HG02623 (cell line): ENCODE measurements at regions not wholly inside any gene's neighbourhood (a gene's known extent, or its start where the extent isn't known, plus 50 kb on each side); places are given as distances from the start of the nearest gene placed in this dataset.

Experiments
- ATAC-seq: cut with Tn5 transposase; IDR thresholded peaks from one replicate; pipeline ENCODE4 v1.9.1; 2021; ENCODE audit warnings: moderate library complexity; ENCODE audit not compliant: unreplicated experiment

DNA sequence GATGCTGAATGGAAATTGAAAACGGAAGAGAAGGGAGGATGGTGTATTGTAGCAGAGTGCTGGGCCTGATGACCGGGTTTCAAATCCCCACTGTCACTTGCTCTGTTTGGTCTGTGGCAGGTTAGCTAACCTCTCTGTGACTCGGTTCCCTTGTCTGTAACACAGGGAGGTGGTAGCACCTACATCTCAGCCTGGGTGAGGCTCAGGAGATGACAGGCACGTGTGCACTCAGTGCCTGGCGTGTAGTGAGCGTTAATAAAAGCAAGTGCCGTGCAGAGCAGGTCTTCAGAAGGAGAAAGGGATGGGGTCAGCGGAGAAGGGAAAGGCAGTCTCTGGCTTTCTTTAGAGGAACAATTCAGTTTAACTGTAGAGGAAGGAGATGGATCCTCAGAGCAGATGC lies 125.5 kb upstream of the SMIM21 start:
- no peak for ATAC-seq

DNA sequence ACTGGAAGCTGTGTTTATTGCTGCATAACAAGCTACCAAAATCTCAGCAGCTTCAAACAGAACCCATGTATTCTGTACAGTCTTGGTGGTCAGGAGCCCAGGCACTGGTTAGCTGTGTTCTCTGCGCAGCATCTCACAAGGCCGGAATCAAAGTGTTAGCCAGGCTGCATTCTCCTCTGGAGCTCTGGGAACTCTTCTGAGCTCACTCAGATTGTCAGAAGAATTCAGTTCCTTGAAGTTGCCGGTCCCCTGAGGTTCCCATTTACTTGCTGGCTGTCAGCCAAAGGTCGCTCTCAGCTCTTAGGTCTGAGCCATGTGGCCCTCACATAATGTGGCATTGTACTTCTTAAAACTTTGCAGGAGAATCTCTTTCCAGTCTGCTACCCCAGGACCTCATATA lies 123.6 kb upstream of the SMIM21 start:
- ATAC-seq = no peak

DNA sequence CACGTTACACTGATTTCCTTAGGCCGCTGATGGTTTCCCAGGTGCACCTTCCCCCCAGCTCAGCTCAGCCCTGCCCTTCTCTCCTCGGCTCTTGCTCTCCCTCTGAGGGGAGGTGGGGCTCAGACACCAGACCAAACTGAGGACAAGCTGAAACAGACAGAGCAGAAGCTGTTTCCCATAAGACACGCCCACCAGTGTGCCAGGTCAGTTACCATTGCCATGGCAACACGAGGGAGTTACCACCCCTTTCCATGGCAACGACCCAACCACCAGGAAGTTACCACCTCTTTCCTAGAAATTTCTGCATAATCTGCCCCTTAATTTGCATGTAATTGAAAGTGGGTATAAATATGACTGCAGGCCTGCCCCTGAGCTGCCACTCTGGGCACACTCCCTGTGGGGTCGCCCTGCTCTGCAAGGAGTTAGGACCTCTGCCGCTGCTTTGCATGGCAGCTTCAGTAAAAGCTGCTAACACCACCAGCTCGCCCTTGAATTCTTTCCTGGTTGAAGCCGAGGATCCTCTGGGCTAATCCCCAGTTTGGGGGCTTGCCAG lies 120.9 kb upstream of the SMIM21 start:
- ATAC-seq = no peak

DNA sequence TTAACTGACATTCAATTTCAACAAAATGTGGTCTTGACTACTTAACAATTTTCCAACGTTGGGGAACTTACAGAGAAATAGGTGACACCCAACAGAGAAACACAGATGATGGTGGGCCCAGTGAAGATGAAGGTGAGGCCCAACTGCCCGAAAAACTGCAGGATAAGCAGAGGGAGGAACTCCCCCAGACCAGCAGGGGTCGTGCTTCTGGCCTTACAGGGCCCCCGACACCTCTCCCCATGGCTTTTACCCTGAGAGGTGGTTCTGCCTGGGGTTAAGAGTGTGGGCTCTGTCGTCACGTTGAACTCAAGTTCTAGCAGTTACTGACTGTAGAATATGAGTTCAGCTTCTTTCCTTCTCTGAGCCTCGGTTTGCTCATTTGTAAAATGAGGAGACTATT lies 119.5 kb upstream of the SMIM21 start:
- no peak for ATAC-seq

- no peak for ATAC-seq
Measured at GRCh38 chr18:75545189-75545588, 117.7 kb upstream of the SMIM21 start.

- no peak for ATAC-seq
Measured at GRCh38 chr18:75544496-75544895, 117.0 kb upstream of the SMIM21 start.

DNA sequence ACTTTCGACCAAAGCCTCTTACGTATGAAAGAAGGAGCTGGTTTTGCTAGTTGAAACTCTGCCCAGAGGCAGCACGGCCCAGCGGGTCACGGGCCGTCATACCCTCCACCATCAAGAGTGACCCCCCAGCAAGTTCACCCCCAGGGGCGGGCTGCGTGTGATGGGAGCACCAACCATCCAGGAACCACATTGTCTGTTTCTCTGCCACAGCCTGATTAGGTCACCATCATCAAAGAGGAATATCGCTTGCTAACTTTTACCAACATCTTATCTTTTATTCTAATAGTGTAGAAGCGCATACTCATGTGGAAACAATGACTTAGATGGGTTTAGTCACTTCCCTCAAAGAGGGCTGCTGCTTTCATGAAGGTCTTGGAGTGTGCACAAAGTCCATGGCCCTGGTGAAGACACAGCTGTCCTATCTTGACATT lies 116.6 kb upstream of the SMIM21 start:
- ATAC-seq = no peak

DNA sequence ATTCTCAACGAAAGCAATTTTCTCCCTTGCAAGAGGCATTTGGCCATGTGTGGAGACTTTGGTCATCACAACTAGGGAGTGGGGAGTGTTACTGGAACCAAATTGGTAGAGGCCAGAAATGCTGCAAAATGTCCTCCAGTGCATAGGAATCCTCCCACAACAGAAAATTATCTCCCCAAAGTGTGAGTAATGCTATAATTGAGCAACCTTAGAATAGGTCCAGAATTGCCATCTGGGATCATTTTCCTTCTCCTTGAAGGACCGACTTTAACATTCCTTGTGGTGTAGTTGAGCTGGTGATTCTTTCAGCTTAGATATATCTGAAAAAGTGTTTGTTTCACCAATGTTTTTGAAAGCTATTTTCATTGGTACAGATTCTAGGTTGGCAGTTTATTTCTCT lies 111.2 kb upstream of the SMIM21 start:
- no peak for ATAC-seq

GRCh38 chr18:75533950-75534349 lies 106.4 kb upstream of the SMIM21 start:
- no peak for ATAC-seq

- no peak for ATAC-seq
Measured at GRCh38 chr18:75533209-75533608, 105.7 kb upstream of the SMIM21 start.

GRCh38 chr18:75531851-75532459 lies 104.5 kb upstream of the SMIM21 start:
- no peak for ATAC-seq

- ATAC-seq = no peak
Measured at GRCh38 chr18:75531212-75531850, 103.8 kb upstream of the SMIM21 start.

DNA sequence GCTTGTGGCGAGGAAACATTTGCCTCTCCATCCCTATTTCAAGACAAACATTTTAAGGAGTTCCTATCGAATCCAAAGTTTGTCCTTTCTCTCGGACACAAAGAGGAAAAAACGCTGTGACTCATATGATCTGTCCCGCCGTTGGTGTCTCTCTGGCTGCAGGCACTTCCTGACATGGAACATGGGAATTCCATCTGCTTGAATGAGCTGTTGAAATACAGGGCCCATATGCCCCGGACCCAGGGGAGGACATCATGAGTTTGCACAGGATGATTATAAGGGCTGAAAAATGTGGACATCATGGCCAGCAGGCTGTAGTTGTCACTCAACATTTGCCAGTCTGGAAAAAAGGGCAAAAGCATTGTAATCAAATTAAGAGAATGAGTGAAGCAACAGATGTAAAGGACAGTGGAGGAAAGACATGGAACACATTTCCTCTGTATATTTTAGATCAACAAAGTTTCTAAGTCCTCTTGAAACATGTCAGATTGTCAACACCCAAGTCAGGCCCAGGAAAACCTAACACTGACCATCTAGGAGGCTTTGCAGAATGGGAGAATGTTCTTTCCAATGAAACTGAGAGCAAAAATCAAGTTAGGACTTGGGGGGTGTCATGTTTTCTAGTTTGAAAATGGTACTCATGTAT lies 103.2 kb upstream of the SMIM21 start:
- ATAC-seq = no peak

DNA sequence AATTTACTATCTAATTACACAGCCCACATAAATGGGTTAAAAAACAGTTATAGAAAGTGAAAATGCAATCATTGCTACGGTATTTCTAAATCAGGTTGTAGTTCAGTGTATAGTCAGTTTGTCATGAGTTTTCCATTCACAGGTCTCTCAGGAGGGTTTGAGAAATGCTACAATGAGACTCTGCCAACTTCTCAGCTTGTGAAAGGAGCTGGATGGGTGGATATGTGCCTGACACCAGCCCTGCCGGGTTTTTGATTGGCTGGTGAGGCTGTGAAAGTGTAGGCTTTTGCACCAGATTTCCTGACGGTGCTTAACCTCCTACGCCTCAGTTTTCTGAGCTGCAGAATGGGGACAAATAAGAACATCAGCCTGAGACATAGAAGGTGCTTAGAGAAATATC lies 102.6 kb upstream of the SMIM21 start:
- ATAC-seq = no peak

DNA sequence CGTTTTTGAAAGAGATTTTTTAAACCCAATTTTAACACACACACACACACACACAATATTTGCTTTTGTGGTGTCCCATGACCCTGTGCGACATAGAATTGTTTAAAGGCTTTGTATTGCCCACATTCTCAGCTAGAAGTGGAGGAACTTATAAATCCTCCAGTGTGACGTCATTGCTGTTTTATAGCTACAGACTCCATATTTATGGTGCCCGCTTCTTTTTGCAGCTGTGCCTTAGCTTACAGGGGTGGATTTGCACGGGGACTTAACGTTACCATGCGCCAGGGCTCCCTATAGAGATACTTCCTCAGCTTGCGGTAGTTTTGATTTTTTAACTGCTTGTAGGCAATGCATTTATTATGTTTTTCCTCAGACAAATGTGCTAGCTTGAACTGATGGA lies 101.9 kb upstream of the SMIM21 start:
- no peak for ATAC-seq

GRCh38 chr18:75527848-75528685 lies 100.6 kb upstream of the SMIM21 start:
- no peak for ATAC-seq

DNA sequence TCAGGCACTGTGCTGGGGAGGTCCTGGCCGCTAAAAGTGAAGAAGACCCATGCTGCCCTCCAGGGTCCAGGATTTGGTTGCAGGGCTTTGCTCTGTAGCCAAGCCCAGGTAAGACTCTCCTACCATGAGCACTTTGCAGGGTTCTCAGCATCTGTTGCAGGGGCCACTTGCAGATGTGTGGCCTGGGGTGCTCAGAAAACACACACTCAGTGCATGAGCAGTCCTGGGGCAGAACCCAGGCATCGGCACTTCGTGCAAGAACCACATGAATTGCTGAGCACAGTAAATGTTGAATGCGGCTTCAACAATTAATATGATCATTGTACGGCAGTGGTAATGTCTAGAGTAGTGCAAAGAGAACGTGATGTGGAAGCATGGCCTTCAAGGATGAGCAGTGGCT lies 98.5 kb upstream of the SMIM21 start:
- ATAC-seq = no peak

- no peak for ATAC-seq
Measured at GRCh38 chr18:75525331-75525730, 97.8 kb upstream of the SMIM21 start.

GRCh38 chr18:75524841-75525240 lies 97.3 kb upstream of the SMIM21 start:
- no peak for ATAC-seq

GRCh38 chr18:75524181-75524580 lies 96.7 kb upstream of the SMIM21 start:
- ATAC-seq = no peak

DNA sequence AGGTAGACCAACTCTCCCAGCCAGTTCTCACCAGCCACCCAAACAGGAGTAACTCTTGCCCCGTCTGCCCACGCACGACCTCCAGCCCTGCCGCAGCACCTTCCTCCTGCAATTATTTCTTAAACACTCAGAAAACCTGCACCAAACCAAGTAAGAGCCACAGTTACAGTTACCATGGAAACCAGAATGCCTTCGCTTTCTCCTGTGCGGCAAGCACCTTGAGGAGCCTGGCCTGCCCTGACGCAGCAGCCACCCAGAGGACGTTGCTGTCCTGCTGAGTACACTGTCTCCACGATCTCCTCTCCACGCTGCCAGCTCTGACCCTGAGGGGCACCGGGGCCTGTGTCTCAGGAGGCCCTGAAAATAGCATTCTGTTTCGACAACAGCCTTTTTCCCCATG lies 94.3 kb upstream of the SMIM21 start:
- no peak for ATAC-seq
